Sigmoid colon (tissue), 6 donors: ENCODE measurements at regions not wholly inside any gene's neighbourhood (a gene's known extent, or its start where the extent isn't known, plus 50 kb on each side); places are given as distances from the start of the nearest gene placed in this dataset.
A peak's percentile ranks its signal among the peaks of the same experiment; 100 is the strongest.

Experiments
- DNase-seq: peaks from one replicate; pipeline ENCODE4 v3.0.0-alpha.2; 2019
- H3K27ac ChIP-seq, 4 donors: fragments of 200-600 bp; sonication (generic); one replicate each; pipeline ENCODE4 v1.5.1; 2016 to 2019; ENCODE audit warnings: mild to moderate bottlenecking in 1 of 4
- H3K27me3 ChIP-seq, 3 donors: fragments of 200-600 bp; sonication (generic); one replicate each; pipeline ENCODE4 v1.5.1; 2019; ENCODE audit warnings: mild to moderate bottlenecking in 1 of 3
- H3K36me3 ChIP-seq, 4 donors: fragments of 200-600 bp; sonication (generic); one replicate each; pipeline ENCODE4 v1.5.1; 2016 to 2019
- H3K4me1 ChIP-seq, 4 donors: fragments of 200-600 bp; sonication (generic); one replicate each; pipeline ENCODE4 v1.5.1; 2017 to 2019
- H3K4me3 ChIP-seq, 4 donors: fragments of 200-600 bp; sonication (generic); one replicate each; pipeline ENCODE4 v1.5.1; 2017 to 2019; ENCODE audit warnings: mild to moderate bottlenecking in 2 of 4, moderate library complexity in 1 of 4
- H3K9me3 ChIP-seq, 4 donors: fragments of 200-600 bp in 3 of 4; sonication (generic) in 3 of 4; one replicate each; pipeline versions ENCODE4 v1.5.1 to v1.6.1; 2013 to 2019
- EP300 ChIP-seq, 4 donors: sonication (generic); formaldehyde crosslinking; IDR thresholded peaks; one replicate each; pipeline ENCODE4 v1.6.1; 2017; ENCODE audit warnings: antibody characterized with exemption in 4 of 4
- POLR2A ChIP-seq, 2 donors: fragments of 450-650 bp; IDR thresholded peaks; one replicate each; pipeline ENCODE4 v1.6.1; 2016; ENCODE audit warnings: antibody characterized with exemption in 2 of 2, mild to moderate bottlenecking in 2 of 2, moderate library complexity in 2 of 2
- POLR2AphosphoS5 ChIP-seq, 4 donors: sonication (generic); formaldehyde crosslinking; IDR thresholded peaks; one replicate each; pipeline ENCODE4 v1.6.1; 2017; ENCODE audit warnings: antibody characterized with exemption in 4 of 4
- WGBS, 2 donors: extraction: QIAGEN DNeasy Blood & Tissue Kit; methylation state at CpG; one replicate each; pipeline ENCODE4 v1.1.7; 2013; 5-methylcytosine and 5-hydroxymethylcytosine counted together
- intact Hi-C: fragments of 100-400 bp; cut with DNase I; formaldehyde crosslinking; loops from one replicate; pipeline ENCODE4 v1.15.1; 2023
- TF ChIP-seq, protein P1 (sequence below), 4 experiments: fragments of 450-650 bp in 3 of 4; fragments of 200-600 bp in 1 of 4; IDR thresholded peaks; one replicate each; pipeline ENCODE4 v1.5.1; 2016 to 2019; ENCODE audit warnings: antibody characterized with exemption in 4 of 4, mild to moderate bottlenecking in 3 of 4, moderate library complexity in 2 of 4
- donor health status: healthy with polysubstance abuse.
- donor health status: healthy.

GRCh38 chr9:89871871-89872331 lies 267.1 kb downstream of the GADD45G start:
- Histone ChIP-seq H3K27me3 (no peaks in the 10 kb centered on the region), H3K27ac (no peak overlapping the region), H3K4me1 (peaks cover 0 to 57% (median 43%) of the 10 kb centered on the region in 4 donors), H3K36me3 (no peaks in the 10 kb centered on the region), H3K4me3 (no peak overlapping the region), H3K9me3 (no peaks in the 10 kb centered on the region)
- peak; percentile 62 for DNase-seq
- no peak for TF ChIP-seq EP300 (IDR thresholded peaks at IDR 0.05)
- TF ChIP-seq POLR2AphosphoS5 (IDR thresholded peaks at IDR 0.05), result no peak
- TF ChIP-seq, protein P1, sequence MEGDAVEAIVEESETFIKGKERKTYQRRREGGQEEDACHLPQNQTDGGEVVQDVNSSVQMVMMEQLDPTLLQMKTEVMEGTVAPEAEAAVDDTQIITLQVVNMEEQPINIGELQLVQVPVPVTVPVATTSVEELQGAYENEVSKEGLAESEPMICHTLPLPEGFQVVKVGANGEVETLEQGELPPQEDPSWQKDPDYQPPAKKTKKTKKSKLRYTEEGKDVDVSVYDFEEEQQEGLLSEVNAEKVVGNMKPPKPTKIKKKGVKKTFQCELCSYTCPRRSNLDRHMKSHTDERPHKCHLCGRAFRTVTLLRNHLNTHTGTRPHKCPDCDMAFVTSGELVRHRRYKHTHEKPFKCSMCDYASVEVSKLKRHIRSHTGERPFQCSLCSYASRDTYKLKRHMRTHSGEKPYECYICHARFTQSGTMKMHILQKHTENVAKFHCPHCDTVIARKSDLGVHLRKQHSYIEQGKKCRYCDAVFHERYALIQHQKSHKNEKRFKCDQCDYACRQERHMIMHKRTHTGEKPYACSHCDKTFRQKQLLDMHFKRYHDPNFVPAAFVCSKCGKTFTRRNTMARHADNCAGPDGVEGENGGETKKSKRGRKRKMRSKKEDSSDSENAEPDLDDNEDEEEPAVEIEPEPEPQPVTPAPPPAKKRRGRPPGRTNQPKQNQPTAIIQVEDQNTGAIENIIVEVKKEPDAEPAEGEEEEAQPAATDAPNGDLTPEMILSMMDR (IDR thresholded peaks at IDR 0.05), result no peak
- TF ChIP-seq POLR2A (IDR thresholded peaks at IDR 0.05), result no peak
- 95 to 96% methylated on average over 5 of the region's 5 CpGs for WGBS, 2 donors
- intact Hi-C loops, result loop anchor here (5.0 kb wide), 2 partner anchors 35 to 125 kb away; no protein-coding TSS in a partner anchor

GRCh38 chr9:89872426-89872912 lies 267.7 kb downstream of the GADD45G start:
- 84 to 89% methylated on average over 9 of the region's 9 CpGs for WGBS, 2 donors

GRCh38 chr9:89872913-89873707 lies 268.3 kb downstream of the GADD45G start:
- peak; percentile 64 for DNase-seq
- H3K27ac ChIP-seq, result peak overlapping the region in 2 of 4 donors; percentile 27 to 71
- intact Hi-C loops, result loop anchor here (5.0 kb wide), 2 partner anchors 36 to 124 kb away; no protein-coding TSS in a partner anchor
- no peak for TF ChIP-seq POLR2AphosphoS5 (IDR thresholded peaks at IDR 0.05)
- TF ChIP-seq POLR2A (IDR thresholded peaks at IDR 0.05), result no peak
- no peak for TF ChIP-seq EP300 (IDR thresholded peaks at IDR 0.05)
- TF ChIP-seq, protein P1 (IDR thresholded peaks at IDR 0.05), result no peak
- no peaks in the 10 kb centered on the region for H3K27me3 ChIP-seq
- H3K9me3 ChIP-seq, result no peaks in the 10 kb centered on the region
- 85 to 89% methylated on average over 11 of the region's 11 CpGs for WGBS, 2 donors
- peaks cover 0 to 69% (median 43%) of the 10 kb centered on the region in 4 donors for H3K4me1 ChIP-seq
- no peaks in the 10 kb centered on the region for H3K36me3 ChIP-seq
- H3K4me3 ChIP-seq, result no peak overlapping the region

More at GRCh38 chr9:89872426-89872912, 267.7 kb downstream of the GADD45G start:
- intact Hi-C loops, result loop anchor here (5.0 kb wide), 2 partner anchors 35 to 125 kb away; no protein-coding TSS in a partner anchor
- peak; percentile 57 for DNase-seq
- H3K27ac ChIP-seq, result peak overlapping the region in 1 of 4 donors; percentile 27
- peaks cover 0 to 63% (median 43%) of the 10 kb centered on the region in 4 donors for H3K4me1 ChIP-seq
- TF ChIP-seq EP300 (IDR thresholded peaks at IDR 0.05), result no peak
- H3K27me3 ChIP-seq, result no peaks in the 10 kb centered on the region
- H3K9me3 ChIP-seq, result no peaks in the 10 kb centered on the region
- H3K4me3 ChIP-seq, result no peak overlapping the region
- no peaks in the 10 kb centered on the region for H3K36me3 ChIP-seq

DNA sequence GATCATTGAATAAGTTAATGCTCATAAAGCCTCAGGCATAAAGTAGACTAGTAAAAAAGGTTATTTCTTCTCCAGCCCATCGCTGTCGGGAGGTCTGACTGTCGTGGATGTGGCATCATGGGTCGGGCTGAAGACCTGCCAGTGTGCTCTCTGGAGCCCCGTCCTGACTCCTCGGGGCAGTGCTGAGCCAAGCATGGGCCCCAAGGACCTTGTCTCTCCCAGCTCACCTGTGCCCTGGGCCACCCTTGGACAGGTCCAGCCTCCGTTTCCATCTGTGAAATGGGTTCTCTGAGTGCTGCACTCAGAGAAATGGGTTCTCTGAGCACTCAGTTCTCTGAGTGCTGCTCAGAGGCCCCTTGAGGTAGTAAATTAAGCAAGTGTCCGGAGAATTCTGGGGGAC lies 269.0 kb downstream of the GADD45G start:
- Histone ChIP-seq H3K4me3 (no peak overlapping the region), H3K36me3 (no peaks in the 10 kb centered on the region), H3K27ac (peak overlapping the region in 2 of 4 donors; percentile 64 to 71), H3K4me1 (peaks cover 0 to 76% (median 46%) of the 10 kb centered on the region in 4 donors), H3K9me3 (no peaks in the 10 kb centered on the region), H3K27me3 (no peaks in the 10 kb centered on the region)
- WGBS, 2 donors, result 93 to 94% methylated on average over 8 of the region's 8 CpGs
- TF ChIP-seq EP300 (IDR thresholded peaks at IDR 0.05), result no peak
- no peak for TF ChIP-seq POLR2A (IDR thresholded peaks at IDR 0.05)
- no peak for TF ChIP-seq POLR2AphosphoS5 (IDR thresholded peaks at IDR 0.05)
- TF ChIP-seq, protein P1 (IDR thresholded peaks at IDR 0.05), result no peak
- peak; percentile 4 for DNase-seq
- intact Hi-C loops, result loop anchor here (5.0 kb wide), 2 partner anchors 36 to 124 kb away; no protein-coding TSS in a partner anchor
